Fibroblast of lung (primary cell): ENCODE measurements at regions not wholly inside any gene's neighbourhood (a gene's known extent, or its start where the extent isn't known, plus 50 kb on each side); places are given as distances from the start of the nearest gene placed in this dataset.

ENCODE experiments used
- DNase-seq, 2 donors: peaks; one replicate each; pipeline versions ENCODE4 v3.0.0 to v3.0.0-alpha.2; 2010; ENCODE audit warnings: low read depth in 2 of 2
- H2AFZ ChIP-seq: 2 replicates; pipeline ENCODE4 v1.5.1; 2012; ENCODE audit warnings: low read length, control low read depth, inconsistent platforms
- H3K27ac ChIP-seq: 2 replicates; pipeline ENCODE4 v1.5.1; 2011; ENCODE audit warnings: low read length, control low read depth; ENCODE audit not compliant: insufficient read depth
- H3K27me3 ChIP-seq: 2 replicates; pipeline ENCODE4 v1.5.1; 2011; ENCODE audit warnings: mild to moderate bottlenecking, low read length; ENCODE audit not compliant: control insufficient read depth, insufficient read depth
- H3K36me3 ChIP-seq: 2 replicates; pipeline ENCODE4 v1.5.1; 2011; ENCODE audit warnings: low read length; ENCODE audit not compliant: control insufficient read depth, insufficient read depth
- H3K4me1 ChIP-seq: 2 replicates; pipeline ENCODE4 v1.5.1; 2011; ENCODE audit warnings: low read length; ENCODE audit not compliant: control insufficient read depth, insufficient read depth; ENCODE audit errors: extremely low read depth
- H3K4me2 ChIP-seq: 2 replicates; pipeline ENCODE4 v1.5.1; 2011; ENCODE audit warnings: low read length, control low read depth; ENCODE audit not compliant: insufficient read depth; ENCODE audit errors: extremely low read depth
- H3K4me3 ChIP-seq, 4 experiments: fragments of 200-600 bp in 1 of 4; sonication (generic) in 1 of 4; replicated peaks in 1 of 4; 2 replicates each; pipeline ENCODE4 v1.5.1; 2011 to 2016; ENCODE audit warnings: low read length in 4 of 4, low read depth in 3 of 4, mild to moderate bottlenecking in 3 of 4, control low read depth in 2 of 4, inconsistent platforms in 1 of 4, mixed read lengths in 1 of 4; ENCODE audit not compliant: insufficient read depth in 1 of 4; ENCODE audit errors: control extremely low read depth in 1 of 4
- H3K79me2 ChIP-seq: 2 replicates; pipeline ENCODE4 v1.5.1; 2012; ENCODE audit warnings: mild to moderate bottlenecking, low read length, inconsistent platforms; ENCODE audit not compliant: control insufficient read depth, insufficient read depth
- H3K9ac ChIP-seq: 2 replicates; pipeline ENCODE4 v1.5.1; 2011; ENCODE audit warnings: mild to moderate bottlenecking, low read length, control low read depth; ENCODE audit not compliant: insufficient read depth
- H3K9me3 ChIP-seq: 2 replicates; pipeline ENCODE4 v1.5.1; 2012; ENCODE audit warnings: low read depth, low read length; ENCODE audit not compliant: control insufficient read depth, insufficient read depth
- H4K20me1 ChIP-seq: 2 replicates; pipeline ENCODE4 v1.5.1; 2011; ENCODE audit warnings: low read length; ENCODE audit not compliant: control insufficient read depth, insufficient read depth; ENCODE audit errors: extremely low read depth
- EZH2 ChIP-seq: IDR thresholded peaks from 2 replicates; pipeline ENCODE4 v1.5.1; 2012; ENCODE audit warnings: low read length, control low read depth, mild to moderate bottlenecking; ENCODE audit errors: missing control alignments
- TF ChIP-seq, protein P1 (sequence below), 2 donors: IDR thresholded peaks in 1 of 2; conservative IDR thresholded peaks in 1 of 2; 1 replicate in 1 of 2; 2 replicates in 1 of 2; pipeline ENCODE4 v1.5.1; 2011 to 2012; ENCODE audit warnings: low read length in 2 of 2, control low read depth in 1 of 2, inconsistent platforms in 1 of 2, low read depth in 1 of 2, mild to moderate bottlenecking in 1 of 2

DNA sequence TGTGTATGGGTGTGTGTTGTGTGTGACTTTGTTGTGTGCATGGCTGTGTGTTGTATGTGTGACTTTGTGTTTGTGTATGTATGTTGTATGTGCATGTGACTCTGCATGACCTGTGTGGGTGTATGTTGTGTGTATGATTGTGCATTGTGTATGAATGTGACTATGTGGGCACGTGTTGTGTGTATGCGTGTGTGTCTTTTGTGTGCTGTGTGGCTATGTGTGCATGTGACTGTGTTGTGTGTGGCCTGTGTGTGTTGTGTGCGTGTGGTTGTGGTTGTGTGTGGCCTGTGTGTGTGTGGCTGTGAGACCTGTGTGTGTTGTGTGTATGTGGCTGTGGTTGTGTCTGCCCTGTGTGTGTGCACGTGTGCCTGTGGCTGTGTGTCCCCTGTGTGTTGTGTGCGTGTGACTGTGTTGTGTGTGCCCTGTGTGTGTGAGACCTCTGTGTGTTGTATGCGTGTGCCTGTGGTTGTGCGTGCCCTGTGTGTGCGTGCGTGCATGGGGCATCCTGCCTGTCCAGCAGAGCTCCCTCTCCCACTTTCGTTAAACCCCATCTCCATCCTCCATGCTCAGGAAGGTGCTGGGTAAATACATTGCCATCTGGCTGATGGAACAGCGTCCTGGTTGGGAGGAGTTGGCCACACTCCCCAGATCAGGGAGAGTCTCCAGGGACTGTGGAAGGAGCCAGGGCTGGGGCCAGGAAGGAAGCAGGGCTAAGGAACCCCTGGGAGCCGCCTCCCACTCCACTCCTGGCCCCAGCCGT lies 90.1 kb upstream of the GSE1 start:
- no peak for TF ChIP-seq EZH2
- TF ChIP-seq, protein P1, sequence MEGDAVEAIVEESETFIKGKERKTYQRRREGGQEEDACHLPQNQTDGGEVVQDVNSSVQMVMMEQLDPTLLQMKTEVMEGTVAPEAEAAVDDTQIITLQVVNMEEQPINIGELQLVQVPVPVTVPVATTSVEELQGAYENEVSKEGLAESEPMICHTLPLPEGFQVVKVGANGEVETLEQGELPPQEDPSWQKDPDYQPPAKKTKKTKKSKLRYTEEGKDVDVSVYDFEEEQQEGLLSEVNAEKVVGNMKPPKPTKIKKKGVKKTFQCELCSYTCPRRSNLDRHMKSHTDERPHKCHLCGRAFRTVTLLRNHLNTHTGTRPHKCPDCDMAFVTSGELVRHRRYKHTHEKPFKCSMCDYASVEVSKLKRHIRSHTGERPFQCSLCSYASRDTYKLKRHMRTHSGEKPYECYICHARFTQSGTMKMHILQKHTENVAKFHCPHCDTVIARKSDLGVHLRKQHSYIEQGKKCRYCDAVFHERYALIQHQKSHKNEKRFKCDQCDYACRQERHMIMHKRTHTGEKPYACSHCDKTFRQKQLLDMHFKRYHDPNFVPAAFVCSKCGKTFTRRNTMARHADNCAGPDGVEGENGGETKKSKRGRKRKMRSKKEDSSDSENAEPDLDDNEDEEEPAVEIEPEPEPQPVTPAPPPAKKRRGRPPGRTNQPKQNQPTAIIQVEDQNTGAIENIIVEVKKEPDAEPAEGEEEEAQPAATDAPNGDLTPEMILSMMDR (conservative IDR thresholded peaks at IDR 0.05 in 1 of 2, IDR thresholded peaks at IDR 0.05 in 1 of 2; ENCODE audit: low read depth in 1 of 2, low read length in 2 of 2) = no peak
- Histone ChIP-seq H3K36me3 (no peaks in the 10 kb centered on the region), H3K9ac (no peak overlapping the region), H3K4me1 (peaks cover 12% of the 10 kb centered on the region), H2AFZ (no peak overlapping the region), H3K27me3 (no peaks in the 10 kb centered on the region), H3K27ac (no peak overlapping the region), H3K4me2 (peak overlapping the region; percentile 49), H3K4me3 (no peak overlapping the region), H3K79me2 (no peaks in the 10 kb centered on the region), H3K9me3 (no peaks in the 10 kb centered on the region), H4K20me1 (no peaks in the 10 kb centered on the region)
- peak; percentile 36 to 56 for DNase-seq

DNA sequence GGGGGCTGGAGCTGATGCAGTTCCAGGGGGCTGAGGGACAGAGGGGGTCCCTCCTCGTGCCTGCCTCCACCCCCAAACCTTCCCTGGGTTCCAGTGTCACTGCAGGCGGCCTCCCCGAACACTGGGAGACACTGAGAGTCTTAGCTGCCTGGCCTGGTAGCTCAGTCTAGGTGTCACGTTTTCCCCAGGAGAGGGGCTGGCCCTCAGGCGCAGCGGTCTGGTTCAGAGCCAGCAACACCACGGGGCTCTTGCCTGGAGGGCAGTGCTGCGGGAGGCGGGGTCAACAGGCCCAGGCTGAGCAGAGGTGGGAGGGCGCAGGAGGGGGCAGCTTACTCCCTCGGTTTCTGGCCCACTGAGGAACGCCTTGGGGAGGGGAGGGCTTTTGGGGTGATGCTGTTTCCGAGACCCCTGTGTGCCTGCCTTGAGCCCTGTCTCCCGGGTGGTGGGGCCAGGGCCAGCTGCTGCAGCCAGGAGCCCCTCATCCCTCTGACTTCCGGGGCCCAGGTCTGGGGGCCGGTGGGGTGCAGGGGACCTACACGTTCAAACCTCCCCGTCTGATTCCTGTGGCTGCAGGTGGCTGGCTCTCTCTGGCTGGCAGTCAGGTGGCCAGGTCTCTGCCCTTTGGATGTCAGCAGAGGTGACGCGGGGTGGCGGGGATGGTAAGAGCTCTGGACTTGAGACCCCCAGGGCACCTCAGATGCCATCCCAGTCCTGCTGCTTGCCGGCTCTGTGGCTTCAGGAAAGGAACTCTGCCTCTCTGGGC lies 89.3 kb upstream of the GSE1 start:
- Histone ChIP-seq H3K9ac (no peak overlapping the region), H3K79me2 (no peaks in the 10 kb centered on the region), H3K9me3 (no peaks in the 10 kb centered on the region), H3K36me3 (no peaks in the 10 kb centered on the region), H3K4me1 (peaks cover 12% of the 10 kb centered on the region), H3K4me2 (no peak overlapping the region), H2AFZ (no peak overlapping the region), H4K20me1 (no peaks in the 10 kb centered on the region), H3K27ac (no peak overlapping the region), H3K4me3 (no peak overlapping the region), H3K27me3 (no peaks in the 10 kb centered on the region)
- DNase-seq = peak; percentile 46 to 59
- TF ChIP-seq EZH2 = no peak
- TF ChIP-seq, protein P1 (conservative IDR thresholded peaks at IDR 0.05 in 1 of 2, IDR thresholded peaks at IDR 0.05 in 1 of 2; ENCODE audit: low read depth in 1 of 2, low read length in 2 of 2) = no peak

DNA sequence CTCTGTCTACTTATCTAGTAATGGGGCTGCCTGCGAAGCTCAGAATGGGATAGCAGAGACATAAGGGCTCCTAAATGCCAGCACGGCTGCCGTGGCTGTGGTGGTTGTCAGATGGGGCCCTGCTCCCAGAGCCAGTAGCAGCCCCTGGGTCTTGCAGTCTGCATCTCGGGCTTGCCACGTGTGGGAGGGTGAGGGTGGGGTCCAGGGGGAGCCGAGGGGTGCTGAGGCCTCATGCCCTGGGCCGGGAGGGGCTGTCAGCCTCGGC lies 88.8 kb upstream of the GSE1 start:
- Histone ChIP-seq H3K9me3 (no peaks in the 10 kb centered on the region), H3K4me2 (no peak overlapping the region), H3K4me1 (peaks cover 12% of the 10 kb centered on the region), H3K27ac (no peak overlapping the region), H3K27me3 (no peaks in the 10 kb centered on the region), H3K79me2 (no peaks in the 10 kb centered on the region), H3K36me3 (no peaks in the 10 kb centered on the region), H3K9ac (no peak overlapping the region), H3K4me3 (no peak overlapping the region), H4K20me1 (no peaks in the 10 kb centered on the region), H2AFZ (no peak overlapping the region)
- TF ChIP-seq EZH2 = no peak
- TF ChIP-seq, protein P1 (conservative IDR thresholded peaks at IDR 0.05 in 1 of 2, IDR thresholded peaks at IDR 0.05 in 1 of 2; ENCODE audit: low read depth in 1 of 2, low read length in 2 of 2) = no peak
- no peak for DNase-seq
